Neural cell (in vitro differentiated cells): ENCODE measurements at regions not wholly inside any gene's neighbourhood (a gene's known extent, or its start where the extent isn't known, plus 50 kb on each side); places are given as distances from the start of the nearest gene placed in this dataset.

ENCODE experiments used
- CTCF ChIP-seq: fragments of 450-650 bp; IDR thresholded peaks from 2 replicates; pipeline ENCODE4 v1.5.1; 2014; ENCODE audit warnings: antibody characterized with exemption, mild to moderate bottlenecking, moderate library complexity; ENCODE audit not compliant: poor library complexity, severe bottlenecking
- EP300 ChIP-seq: fragments of 450-650 bp; conservative IDR thresholded peaks from 2 replicates; pipeline ENCODE4 v1.6.1; 2014; ENCODE audit warnings: antibody characterized with exemption, mild to moderate bottlenecking, moderate library complexity; ENCODE audit not compliant: poor library complexity, severe bottlenecking
- EZH2 ChIP-seq: fragments of 200-600, 300-800 bp; shearing (Covaris generic), sonication (generic); IDR thresholded peaks from 2 replicates; pipeline ENCODE4 v1.6.1; 2014; ENCODE audit warnings: antibody characterized with exemption, low read length, borderline replicate concordance, mild to moderate bottlenecking; ENCODE audit not compliant: insufficient read depth, poor library complexity, severe bottlenecking
- MXI1 ChIP-seq: fragments of 450-650 bp; conservative IDR thresholded peaks from 2 replicates; pipeline ENCODE4 v1.6.1; 2014; ENCODE audit warnings: antibody characterized with exemption, mild to moderate bottlenecking; ENCODE audit not compliant: poor library complexity, severe bottlenecking
- POLR2AphosphoS5 ChIP-seq: IDR thresholded peaks from 2 replicates; pipeline ENCODE4 v1.6.1; 2012
- RAD21 ChIP-seq: fragments of 450-650 bp; conservative IDR thresholded peaks from 2 replicates; pipeline ENCODE4 v1.6.1; 2014; ENCODE audit warnings: antibody characterized with exemption, mild to moderate bottlenecking, moderate library complexity
- SMC3 ChIP-seq: fragments of 450-650 bp; conservative IDR thresholded peaks from 2 replicates; pipeline ENCODE4 v1.6.1; 2014; ENCODE audit warnings: antibody characterized with exemption, mild to moderate bottlenecking, moderate library complexity; ENCODE audit not compliant: poor library complexity
- TAF1 ChIP-seq: IDR thresholded peaks from 2 replicates; pipeline ENCODE4 v1.6.1; 2012; ENCODE audit warnings: low read depth
- TF ChIP-seq, protein P1 (sequence below): IDR thresholded peaks from 2 replicates; pipeline ENCODE4 v1.6.1; 2012; ENCODE audit warnings: borderline replicate concordance

- TF ChIP-seq, protein P1, sequence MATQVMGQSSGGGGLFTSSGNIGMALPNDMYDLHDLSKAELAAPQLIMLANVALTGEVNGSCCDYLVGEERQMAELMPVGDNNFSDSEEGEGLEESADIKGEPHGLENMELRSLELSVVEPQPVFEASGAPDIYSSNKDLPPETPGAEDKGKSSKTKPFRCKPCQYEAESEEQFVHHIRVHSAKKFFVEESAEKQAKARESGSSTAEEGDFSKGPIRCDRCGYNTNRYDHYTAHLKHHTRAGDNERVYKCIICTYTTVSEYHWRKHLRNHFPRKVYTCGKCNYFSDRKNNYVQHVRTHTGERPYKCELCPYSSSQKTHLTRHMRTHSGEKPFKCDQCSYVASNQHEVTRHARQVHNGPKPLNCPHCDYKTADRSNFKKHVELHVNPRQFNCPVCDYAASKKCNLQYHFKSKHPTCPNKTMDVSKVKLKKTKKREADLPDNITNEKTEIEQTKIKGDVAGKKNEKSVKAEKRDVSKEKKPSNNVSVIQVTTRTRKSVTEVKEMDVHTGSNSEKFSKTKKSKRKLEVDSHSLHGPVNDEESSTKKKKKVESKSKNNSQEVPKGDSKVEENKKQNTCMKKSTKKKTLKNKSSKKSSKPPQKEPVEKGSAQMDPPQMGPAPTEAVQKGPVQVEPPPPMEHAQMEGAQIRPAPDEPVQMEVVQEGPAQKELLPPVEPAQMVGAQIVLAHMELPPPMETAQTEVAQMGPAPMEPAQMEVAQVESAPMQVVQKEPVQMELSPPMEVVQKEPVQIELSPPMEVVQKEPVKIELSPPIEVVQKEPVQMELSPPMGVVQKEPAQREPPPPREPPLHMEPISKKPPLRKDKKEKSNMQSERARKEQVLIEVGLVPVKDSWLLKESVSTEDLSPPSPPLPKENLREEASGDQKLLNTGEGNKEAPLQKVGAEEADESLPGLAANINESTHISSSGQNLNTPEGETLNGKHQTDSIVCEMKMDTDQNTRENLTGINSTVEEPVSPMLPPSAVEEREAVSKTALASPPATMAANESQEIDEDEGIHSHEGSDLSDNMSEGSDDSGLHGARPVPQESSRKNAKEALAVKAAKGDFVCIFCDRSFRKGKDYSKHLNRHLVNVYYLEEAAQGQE = no peak
- TF ChIP-seq EP300 (no peak), CTCF (no peak), RAD21 (no peak), POLR2AphosphoS5 (no peak), EZH2 (no peak), TAF1 (no peak), SMC3 (no peak), MXI1 (no peak)
Measured at GRCh38 chr1:87951852-87952251, 623.2 kb downstream of the LMO4 start.
